HG03175 (cell line): ENCODE measurements at regions not wholly inside any gene's neighbourhood (a gene's known extent, or its start where the extent isn't known, plus 50 kb on each side); places are given as distances from the start of the nearest gene placed in this dataset.

ENCODE experiments used
- ATAC-seq: cut with Tn5 transposase; IDR thresholded peaks from one replicate; pipeline ENCODE4 v1.9.1; 2021; ENCODE audit warnings: mild to moderate bottlenecking, moderate library complexity; ENCODE audit not compliant: unreplicated experiment

DNA sequence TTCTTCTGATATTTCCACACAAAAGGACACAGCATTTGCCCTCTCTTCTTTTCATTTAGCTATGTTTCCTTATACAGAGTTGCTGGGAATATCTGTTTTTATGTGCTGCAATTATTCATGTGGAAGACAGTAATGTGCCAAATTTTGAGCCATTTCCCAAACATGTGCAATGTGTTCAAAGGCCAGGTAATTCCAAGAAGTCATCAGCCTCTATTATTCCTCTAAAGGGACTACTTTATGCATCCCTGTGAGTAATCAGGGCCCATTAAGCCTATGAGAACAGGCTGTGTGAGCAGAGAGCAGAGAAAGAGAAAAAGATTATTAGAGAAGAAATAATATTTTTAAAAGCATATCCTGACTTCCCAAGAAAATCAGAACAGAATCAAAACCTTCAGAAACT, 107.6 kb upstream of the OSR1 start:
- no peak for ATAC-seq

DNA sequence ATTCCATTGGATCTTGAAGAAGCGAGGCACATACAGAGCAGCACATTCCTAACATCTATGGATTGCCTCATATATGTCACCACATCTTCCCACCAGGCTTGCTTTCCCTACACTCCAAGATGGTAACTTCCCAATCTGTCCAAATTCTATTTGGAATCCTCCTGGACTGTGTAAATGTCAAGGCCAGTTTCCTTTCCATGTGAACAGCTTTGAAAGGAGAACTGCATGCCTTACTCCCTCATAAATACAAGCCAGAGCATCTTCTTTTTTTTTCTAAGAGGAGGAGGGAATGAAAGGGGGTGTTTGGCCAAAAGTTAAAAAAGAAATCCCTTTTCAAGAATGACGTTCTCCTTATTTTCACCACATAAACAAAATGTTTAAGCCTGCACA, 103.8 kb upstream of the OSR1 start:
- ATAC-seq: no peak

DNA sequence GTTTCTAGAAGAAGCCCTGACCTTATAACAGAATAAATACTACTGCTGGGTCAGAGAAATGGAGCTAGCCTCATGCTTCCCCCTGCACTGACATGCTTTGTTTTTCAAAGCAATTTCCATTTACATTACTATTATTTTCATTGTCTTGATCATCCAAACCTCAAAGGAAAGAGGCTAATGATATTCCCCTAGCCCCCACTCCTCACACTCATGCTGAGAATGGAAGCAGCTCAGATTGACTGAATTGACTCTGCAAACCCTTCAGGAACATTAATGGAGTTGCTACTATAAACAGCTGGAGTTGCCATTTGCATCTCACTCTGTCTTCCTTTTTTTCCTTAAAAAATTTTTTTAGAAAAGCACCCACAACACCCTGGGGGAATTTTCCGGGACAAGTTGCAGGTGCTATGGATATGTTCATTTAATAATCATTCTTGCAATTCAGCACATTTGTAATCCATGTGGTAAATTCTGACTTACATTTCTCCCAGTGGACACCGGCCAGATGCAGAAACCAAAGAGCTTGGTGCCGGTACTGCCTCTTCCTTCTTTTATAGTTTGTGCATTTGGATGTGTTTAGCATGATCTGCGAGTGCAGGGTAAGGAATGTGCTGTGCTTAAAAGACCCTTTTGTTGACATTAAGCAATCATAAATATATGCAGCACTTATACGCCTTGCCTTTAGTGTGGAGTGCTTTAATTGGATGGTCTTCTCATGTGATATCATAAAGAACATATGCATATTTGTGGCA, 103.3 kb upstream of the OSR1 start:
- no peak for ATAC-seq

DNA sequence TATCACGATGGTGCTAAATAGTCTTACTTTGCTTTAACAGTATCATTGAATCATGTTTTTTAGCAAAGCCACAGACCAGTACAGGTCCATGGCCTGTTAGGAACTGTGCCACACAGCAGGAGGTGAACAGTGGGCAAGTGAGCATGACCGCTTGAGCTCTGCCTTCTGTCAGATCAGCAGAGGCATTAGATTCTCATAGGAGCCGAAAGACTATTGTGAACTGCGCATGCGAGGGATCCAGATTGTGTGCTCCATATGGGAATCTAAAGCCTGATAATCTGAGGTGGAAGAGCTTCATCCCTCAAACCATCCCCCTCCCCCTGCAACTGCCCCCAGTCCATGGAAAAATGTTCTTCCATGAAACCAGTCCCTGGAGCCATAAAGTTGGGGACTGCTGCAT, 102.3 kb upstream of the OSR1 start:
- no peak for ATAC-seq

DNA sequence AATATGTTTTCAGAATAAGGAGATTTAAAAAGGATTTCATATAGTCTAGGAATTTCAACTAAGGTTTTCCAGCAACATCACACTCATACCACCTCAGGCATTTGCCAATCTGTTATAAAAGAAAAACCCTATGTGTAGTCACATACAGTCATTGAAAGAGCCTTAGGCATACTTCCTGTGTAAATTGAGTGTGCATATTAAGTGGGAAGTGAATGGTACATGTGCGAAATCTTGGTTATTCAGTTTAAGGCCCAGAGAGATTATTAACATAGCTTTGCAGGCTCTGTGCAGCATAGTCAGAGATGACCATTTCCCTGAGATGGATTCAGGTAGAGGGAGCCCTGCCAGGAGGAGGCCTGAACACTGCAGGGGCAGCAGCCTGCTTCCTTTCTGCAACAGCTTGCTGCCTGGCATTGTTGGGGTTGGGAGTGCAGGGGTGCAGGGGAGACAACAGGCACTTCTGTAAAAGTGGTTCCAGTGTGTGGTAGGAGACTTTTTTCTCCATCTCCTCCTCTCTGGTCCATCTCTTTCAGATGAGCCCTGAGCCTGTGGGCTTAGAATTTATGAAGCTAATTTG, 100.1 kb upstream of the OSR1 start:
- ATAC-seq: no peak

DNA sequence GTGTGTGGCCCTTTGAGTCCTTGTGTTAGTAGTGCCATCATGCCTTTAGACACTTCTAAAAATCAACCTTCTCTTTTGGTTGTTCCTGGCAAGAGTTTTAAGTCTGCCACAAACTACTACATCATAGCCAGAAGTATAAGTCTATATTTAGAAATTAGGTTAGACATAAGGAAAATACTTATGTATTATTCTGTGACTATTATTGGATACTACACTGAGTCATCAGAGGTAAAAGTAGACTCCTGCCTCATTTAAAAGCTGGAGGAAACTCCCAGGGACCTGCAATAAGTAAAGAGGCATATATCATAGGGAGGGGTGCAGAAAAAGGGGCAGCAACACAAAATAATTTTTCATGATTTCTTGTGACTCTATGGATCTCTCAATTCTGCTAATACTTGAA, 99.4 kb upstream of the OSR1 start:
- no peak for ATAC-seq

DNA sequence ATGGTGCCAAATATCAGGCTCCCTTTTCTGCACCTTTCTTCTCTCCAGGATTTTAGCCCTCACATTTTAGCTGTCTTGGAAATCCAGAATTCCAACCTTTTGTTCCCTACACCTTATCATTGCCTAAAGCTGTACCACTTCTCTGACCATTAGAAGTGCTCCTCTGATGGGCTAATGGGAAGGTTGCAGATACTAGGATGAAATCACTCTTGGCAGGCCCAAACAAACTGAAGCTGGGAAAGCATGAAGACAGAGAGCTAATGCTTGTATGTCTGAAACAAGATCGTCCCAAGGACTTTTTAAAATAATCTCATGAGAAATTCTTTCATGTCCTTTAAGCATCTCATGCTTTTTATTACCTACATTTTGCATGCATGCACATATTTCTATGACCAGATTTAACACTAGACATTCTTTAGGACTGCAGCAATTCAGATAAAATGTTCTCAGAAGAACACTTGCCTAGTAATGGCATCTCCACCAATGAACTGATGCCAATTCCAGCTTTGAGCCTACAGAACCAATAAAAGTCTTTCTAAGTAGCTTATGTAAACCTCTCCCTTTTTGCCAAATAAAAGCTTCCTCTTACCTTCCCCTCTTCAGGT, 98.4 kb upstream of the OSR1 start:
- no peak for ATAC-seq

DNA sequence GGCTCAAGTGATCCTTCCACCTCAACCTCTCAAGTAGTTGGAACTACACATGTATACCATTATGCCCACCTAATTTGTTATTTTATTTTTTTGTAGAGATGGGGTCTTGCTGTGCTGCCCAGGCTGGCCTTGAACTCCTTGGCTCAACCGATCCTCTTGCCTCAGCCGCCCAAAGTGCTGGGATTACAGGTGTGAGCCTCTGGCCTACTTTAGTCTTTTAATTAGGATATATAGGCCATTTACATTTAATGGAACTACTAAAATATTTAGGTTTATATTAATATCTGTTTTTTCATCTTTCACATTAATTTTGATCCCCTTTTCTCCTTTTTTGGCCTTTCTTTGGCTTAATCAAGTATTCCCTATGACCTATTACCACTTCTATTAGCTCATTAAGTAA, 95.7 kb upstream of the OSR1 start:
- ATAC-seq: no peak

DNA sequence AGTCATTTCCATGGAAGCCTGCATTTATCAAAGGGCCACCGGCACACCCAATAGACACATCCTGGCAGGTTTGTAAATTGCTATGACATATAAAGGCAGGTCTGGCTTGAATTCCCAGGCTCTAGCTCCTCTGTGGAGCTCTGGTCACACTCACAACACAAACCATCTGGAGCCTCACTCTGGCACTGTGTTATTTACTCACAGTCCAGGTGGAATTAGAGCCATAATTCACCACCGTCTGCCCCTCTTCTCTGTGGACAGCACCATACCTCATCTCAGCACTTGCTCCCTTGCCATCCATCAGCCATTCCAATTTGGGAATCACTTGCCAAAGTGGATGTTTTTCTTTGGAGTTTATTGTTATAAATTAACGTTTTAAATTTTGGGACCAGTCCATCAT, 84.3 kb upstream of the OSR1 start:
- no peak for ATAC-seq

DNA sequence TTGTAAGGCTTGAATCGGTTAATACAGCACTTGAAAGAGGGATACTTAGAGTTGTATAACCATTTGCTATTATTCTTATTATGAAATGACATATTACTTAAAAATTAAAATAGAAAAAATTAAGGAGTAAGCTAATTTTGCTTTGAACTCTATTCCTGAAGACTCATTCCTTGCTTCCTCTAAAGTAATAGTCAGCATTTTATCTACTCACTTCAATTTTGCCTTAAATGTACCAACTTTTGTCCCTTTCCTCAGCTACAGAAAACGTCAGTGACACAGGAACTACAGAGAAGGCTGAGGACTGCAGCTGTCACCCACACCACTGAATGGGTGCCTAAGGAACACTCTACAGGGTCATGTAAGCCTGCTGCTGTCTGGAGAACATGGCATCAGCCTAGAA, 80.7 kb upstream of the OSR1 start:
- ATAC-seq: no peak

DNA sequence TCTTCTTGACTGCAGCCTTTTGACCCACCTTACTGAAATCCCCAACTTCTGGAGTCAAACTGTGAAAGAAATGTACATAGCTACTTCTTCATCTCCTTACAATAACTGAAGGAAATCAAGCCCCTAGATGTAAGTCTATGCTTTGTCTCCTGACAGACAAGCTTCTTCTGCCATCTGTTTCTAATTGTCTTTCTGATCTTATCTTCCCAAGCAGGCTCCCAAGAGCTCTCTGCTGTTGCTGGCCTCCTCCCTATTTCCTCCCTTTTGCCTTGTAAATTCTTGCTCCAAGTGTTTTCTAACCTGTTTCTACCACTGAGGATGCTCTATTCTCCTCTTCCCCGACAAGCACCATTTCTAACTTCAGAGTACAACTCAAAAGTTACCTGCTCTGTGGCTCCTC, 77.4 kb upstream of the OSR1 start:
- no peak for ATAC-seq

DNA sequence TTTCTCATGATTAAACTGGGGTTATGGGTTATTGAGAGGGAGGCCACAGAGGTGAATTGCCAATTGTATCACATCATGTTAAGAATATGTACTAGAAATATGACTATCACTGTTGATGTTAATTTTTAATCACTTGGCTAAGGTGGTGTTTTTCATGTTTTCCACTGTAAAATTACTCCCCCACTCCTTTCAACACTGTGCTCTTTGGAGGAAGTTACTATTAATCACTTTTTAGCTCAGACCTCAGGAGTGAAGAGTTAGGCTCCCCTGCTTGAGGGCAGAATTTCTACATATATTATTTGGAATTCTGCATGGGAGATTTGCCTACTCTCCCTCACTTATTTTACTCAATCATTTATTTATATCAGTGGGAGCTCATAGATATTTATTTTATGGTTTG, 76.0 kb upstream of the OSR1 start:
- ATAC-seq: no peak

DNA sequence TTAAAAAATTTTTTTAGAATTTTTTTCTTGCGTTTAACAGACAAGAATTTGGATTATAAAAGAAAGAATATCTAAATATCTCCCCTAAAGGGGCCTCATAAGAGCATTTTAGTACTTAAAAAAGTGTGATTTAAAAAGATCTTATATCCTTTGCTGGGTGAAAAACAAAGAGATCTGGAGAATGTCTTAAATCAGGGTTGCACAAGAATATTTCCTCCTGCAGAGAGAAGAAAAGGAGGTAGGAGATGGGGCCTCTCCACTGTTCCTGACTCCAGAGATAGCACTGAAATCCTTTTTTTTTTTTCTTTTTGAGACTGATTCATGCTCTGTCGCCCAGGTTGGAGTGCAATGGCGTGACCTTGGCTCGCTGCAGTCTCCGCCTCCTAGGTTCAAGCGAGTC, 68.5 kb upstream of the OSR1 start:
- no peak for ATAC-seq

DNA sequence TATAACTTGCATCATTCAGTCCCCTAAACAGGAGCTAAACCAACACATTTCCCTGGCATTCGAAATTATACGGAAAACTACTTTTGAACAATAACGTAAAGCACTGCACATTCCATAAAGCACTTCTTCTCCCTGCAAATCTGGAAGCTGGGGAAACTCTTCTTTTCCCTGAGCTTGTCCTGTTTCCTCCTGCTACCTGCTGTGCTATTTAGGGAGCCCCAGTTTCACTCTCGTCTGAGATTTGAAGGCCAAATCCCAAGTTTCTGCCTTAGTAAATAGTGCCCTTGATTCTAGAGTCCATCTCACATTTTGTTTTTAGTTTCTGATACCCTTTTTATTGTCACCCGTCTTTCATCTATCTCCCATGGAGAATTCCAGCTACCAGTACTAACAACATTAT, 67.7 kb upstream of the OSR1 start:
- ATAC-seq: no peak

DNA sequence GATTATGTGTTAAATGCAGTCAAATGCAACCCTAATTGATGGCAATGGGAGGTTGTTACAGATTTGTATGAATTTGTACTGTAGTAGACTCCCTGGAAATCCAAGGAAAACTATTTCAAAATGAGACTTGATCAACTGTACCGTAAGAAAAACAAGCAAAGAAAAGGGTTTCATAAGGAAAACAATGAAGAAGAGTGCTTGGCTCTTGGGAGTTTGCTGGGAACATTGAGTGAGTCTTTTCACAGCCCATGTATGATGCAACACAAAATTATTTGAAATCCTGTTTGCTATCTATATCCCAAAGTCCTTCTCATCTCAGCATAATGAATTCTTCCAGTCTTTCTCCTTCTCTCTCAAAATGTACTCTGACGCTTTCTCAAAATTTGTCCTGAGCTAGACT, 67.0 kb upstream of the OSR1 start:
- ATAC-seq: no peak

DNA sequence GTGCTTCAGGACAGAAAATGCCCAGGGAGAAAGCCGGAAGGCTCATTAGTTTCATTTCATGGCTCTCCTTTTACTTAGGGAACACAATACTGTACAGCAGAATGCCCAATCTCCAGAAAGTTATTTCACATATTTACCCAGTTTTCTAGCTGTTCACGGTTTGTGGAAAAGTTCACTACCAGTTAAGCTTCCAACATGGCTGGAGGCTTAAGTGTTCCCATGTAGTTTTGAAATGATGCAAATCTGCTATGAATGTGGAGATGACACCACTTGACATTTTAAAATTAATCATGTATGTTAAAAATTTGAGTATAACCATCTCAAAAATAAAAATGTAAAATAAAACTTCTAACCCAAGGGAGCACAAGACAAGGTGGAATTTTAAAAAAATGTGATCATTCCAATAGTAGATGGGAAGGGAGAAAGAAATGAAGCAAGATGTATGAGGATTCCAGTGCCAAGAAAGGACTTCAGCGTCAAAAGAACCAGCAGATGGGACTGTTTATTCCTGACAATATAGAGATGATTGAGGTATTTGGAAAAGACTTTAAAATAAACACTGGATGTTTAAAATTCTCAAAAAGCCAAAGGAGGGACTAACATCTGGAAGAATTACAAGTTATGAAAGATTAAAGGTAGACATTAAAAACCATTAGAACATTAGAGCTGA, 60.9 kb upstream of the OSR1 start:
- ATAC-seq: no peak

DNA sequence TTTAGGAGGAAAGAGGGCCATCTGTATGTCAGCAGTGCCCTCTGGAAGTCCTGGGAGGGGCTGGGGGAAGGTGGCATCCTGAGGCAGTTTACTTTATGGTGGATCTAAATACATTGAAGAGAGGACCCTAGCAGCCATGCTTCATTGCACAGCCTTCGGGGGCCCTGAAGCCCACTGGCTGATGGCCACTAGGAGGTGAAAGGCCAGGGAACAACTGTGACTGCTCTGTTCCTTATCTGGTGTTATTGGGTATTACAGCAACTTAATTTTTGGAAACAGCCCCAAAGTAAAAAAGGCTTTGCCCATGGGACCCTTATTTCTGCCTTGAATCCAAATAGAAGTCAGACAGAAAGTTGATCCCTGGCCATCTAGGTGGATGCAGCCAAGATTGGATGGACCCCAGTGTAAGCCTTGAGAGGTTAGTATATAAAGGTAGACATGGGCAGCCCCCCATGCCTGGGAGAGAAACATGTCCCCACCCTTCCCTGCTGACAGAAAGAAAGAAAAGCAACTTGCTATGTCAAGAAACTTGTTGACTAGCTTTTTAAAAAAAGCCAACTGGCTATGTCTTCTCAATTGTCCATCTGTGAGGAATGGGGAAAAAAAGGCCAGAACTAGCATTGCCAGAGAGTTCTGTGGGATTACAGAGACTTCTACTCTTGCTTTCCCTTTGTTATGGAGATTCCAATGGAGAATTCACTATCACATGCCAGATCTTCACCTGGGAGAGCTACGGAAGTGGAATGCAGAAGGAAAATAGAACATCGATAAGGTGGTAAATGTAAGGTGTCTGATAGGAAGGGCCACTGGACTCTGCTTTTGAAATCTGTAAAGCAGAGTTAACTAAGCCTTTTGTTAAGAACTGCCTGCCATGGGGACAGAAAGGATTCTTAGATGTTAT, 58.6 kb upstream of the OSR1 start:
- ATAC-seq: no peak

DNA sequence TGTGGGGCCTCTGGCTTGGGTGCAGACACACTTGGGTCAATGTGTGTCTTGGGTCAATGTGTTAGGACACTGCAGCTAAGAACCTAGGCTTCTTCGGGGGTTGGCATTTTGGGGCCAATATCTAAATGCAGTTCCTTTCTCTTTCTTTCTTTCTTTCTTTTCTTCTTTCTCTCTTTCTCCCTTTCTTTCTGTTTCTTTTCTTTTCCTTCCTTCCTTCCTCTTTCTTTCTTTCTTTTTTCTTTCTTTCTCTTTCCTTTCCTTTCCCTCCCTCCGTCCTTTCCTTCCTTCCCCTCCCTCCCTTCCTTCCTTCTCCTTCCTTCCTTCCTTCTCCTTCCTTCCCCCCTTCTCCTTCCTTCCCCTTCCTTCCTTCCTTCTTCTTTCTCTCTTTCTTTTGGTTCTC, 57.7 kb upstream of the OSR1 start:
- ATAC-seq: no peak

DNA sequence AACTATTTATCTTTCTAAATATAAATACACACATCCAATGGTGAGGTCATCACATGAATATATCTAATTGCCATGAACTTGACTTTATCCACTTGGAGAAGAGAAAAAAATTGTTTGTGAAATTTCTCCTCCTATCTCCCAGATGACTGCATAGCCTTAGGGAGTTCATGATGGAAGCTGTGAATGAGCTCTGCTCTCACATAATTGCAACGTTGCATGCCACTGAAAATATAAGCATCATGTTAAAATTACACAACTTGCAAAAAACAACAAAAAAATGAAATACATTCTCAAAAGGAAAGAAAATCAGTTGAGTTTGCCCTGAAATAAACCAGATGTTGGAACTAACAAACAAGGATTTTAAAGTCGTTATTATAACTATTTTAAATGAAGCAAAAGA, 50.6 kb upstream of the OSR1 start:
- no peak for ATAC-seq

DNA sequence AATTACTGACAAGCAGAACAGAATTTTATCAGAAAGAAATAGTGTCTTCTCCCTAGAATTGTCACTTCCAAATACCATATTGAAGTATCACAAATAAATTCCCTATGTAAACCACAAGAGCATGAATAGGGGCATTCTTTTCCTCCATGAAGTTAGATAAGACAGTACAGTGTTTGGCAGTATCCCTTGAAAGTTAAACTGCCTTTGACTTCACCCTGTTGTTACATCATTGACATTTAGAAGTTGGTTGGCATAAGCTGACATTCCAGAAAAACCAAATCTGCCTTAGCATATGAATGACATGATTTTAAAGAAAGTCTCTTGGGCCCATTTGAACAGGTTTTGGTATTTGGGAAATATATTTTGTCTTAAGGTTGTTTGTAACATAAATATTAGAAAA, 50.2 kb upstream of the OSR1 start:
- no peak for ATAC-seq
